Endothelial cell (in vitro differentiated cells): ENCODE measurements at regions not wholly inside any gene's neighbourhood (a gene's known extent, or its start where the extent isn't known, plus 50 kb on each side); places are given as distances from the start of the nearest gene placed in this dataset.

Experiments
- DNase-seq: peaks from one replicate; pipeline ENCODE4 v3.0.0; 2021; ENCODE audit warnings: low spot score
- H3K27ac Mint-ChIP-seq: one replicate; pipeline ENCODE4 v1.8.0; 2021; ENCODE audit warnings: mixed read lengths, inconsistent platforms; ENCODE audit not compliant: unreplicated experiment
- H3K27me3 Mint-ChIP-seq: one replicate; pipeline ENCODE4 v1.8.0; 2021; ENCODE audit warnings: mild to moderate bottlenecking, moderate library complexity, mixed read lengths, inconsistent platforms; ENCODE audit not compliant: unreplicated experiment
- H3K36me3 Mint-ChIP-seq: one replicate; pipeline ENCODE4 v1.8.0; 2021; ENCODE audit warnings: mild to moderate bottlenecking, low read depth, mixed read lengths, inconsistent platforms; ENCODE audit not compliant: unreplicated experiment
- H3K4me1 Mint-ChIP-seq: one replicate; pipeline ENCODE4 v1.8.0; 2021; ENCODE audit warnings: mild to moderate bottlenecking, mixed read lengths, inconsistent platforms; ENCODE audit not compliant: unreplicated experiment
- H3K4me3 Mint-ChIP-seq: one replicate; pipeline ENCODE4 v1.8.0; 2021; ENCODE audit warnings: mild to moderate bottlenecking, mixed read lengths, inconsistent platforms; ENCODE audit not compliant: unreplicated experiment
- H3K9me3 Mint-ChIP-seq: one replicate; pipeline ENCODE4 v1.8.0; 2021; ENCODE audit warnings: mixed read lengths, inconsistent platforms; ENCODE audit not compliant: unreplicated experiment
- CTCF ChIP-seq: fragments of 200-600 bp; sonication (generic); IDR thresholded peaks from one replicate; pipeline ENCODE4 v1.5.0; 2021; ENCODE audit warnings: antibody characterized with exemption; ENCODE audit not compliant: unreplicated experiment

DNA sequence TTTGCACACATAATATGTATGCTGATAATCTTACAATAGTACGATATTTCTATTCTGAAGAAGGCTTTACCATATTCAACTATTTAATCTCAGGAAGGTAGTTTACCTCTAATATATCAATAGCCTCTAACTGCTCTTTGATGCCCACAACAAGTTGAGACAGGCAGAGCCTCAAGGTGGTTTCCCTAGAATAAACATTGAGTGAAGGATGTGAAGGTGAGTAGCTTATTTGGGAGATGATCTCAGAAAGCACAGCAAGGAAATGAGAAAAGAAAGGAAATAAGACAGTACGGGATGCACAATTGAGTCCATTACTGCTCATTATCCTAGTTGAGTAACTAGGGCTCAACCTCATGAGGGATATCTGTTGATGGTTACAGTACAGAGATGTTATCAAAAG is 638.4 kb downstream of the MAFB start:
- Mint-ChIP-seq H3K27ac (no peak overlapping the region), H3K4me3 (no peak overlapping the region), H3K4me1 (no peaks in the 10 kb centered on the region), H3K9me3 (no peaks in the 10 kb centered on the region), H3K27me3 (no peaks in the 10 kb centered on the region), H3K36me3 (no peaks in the 10 kb centered on the region)
- no peak for DNase-seq
- TF ChIP-seq CTCF, result no peak

DNA sequence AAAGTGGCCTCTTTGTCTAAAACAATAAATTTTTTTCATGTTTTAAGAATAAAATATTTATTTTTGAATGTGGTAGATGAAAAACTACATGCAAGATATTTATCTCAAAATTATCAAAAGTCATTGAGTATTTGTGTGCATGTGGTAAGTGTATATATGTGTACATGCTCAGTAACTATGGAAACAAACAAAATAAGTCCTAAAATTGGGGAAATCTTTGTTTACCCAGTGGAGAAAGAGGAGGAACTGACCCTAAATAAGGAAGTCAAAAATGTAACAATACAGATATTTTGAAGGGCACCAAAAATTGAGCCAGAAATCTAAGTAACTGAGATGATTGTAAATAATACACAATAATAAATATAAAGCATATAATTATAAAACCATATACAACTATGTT is 639.2 kb downstream of the MAFB start:
- no peak for TF ChIP-seq CTCF
- no peaks in the 10 kb centered on the region for H3K27me3 Mint-ChIP-seq
- no peaks in the 10 kb centered on the region for H3K9me3 Mint-ChIP-seq
- H3K36me3 Mint-ChIP-seq, result no peaks in the 10 kb centered on the region
- H3K4me3 Mint-ChIP-seq, result no peak overlapping the region
- DNase-seq, result no peak
- no peak overlapping the region for H3K27ac Mint-ChIP-seq
- no peaks in the 10 kb centered on the region for H3K4me1 Mint-ChIP-seq

DNA sequence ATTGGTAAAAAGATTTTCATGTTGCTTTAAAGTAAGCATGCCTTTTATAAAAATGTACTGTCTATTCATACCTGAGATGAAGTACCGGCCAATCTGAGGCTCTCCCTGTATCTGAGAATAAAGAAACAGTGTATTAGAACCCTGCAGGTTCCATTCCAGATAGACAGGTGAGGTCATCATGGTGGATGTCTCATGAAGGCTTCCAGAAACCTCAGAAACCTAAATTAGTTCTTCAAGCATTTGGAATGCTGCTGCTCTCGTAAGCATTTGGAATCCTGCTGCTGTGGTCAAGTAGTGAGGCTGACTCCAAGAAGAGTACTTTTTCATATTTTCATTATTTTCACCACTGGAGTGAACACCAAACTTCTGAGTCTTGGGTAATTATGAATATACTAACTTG is 642.3 kb downstream of the MAFB start:
- H3K36me3 Mint-ChIP-seq, result no peaks in the 10 kb centered on the region

GRCh38 chr20:40037511-40037910 is 651.5 kb downstream of the MAFB start:
- no peak for TF ChIP-seq CTCF
- Mint-ChIP-seq H3K4me1 (no peaks in the 10 kb centered on the region), H3K9me3 (no peaks in the 10 kb centered on the region), H3K36me3 (no peaks in the 10 kb centered on the region), H3K27ac (no peak overlapping the region), H3K27me3 (no peaks in the 10 kb centered on the region), H3K4me3 (no peak overlapping the region)
- DNase-seq, result no peak

More for the DNA sequence above, 642.3 kb downstream of the MAFB start:
- Mint-ChIP-seq H3K27ac (no peak overlapping the region), H3K4me3 (no peak overlapping the region), H3K27me3 (no peaks in the 10 kb centered on the region), H3K9me3 (no peaks in the 10 kb centered on the region), H3K4me1 (no peaks in the 10 kb centered on the region)
- DNase-seq, result no peak
- no peak for TF ChIP-seq CTCF

- no peak overlapping the region for H3K4me3 Mint-ChIP-seq
- TF ChIP-seq CTCF, result no peak
Observed at GRCh38 chr20:40029589-40029988, 659.4 kb downstream of the MAFB start.

More at GRCh38 chr20:40029589-40029988, 659.4 kb downstream of the MAFB start:
- no peaks in the 10 kb centered on the region for H3K4me1 Mint-ChIP-seq
- no peak for DNase-seq
- H3K36me3 Mint-ChIP-seq, result no peaks in the 10 kb centered on the region
- H3K27ac Mint-ChIP-seq, result no peak overlapping the region
- no peaks in the 10 kb centered on the region for H3K9me3 Mint-ChIP-seq
- H3K27me3 Mint-ChIP-seq, result no peaks in the 10 kb centered on the region
